Spleen (tissue), 7 donors: ENCODE measurements at regions not wholly inside any gene's neighbourhood (a gene's known extent, or its start where the extent isn't known, plus 50 kb on each side); places are given as distances from the start of the nearest gene placed in this dataset.

Source experiments
- POLR2A ChIP-seq, 3 donors: fragments of 450-650 bp; IDR thresholded peaks; one replicate each; pipeline ENCODE4 v1.5.1; 2017; ENCODE audit warnings: antibody characterized with exemption in 3 of 3, mild to moderate bottlenecking in 1 of 3
- TF ChIP-seq, protein P1 (sequence below), 11 experiments: fragments of 200-600 bp in 7 of 11; fragments of 450-650 bp in 4 of 11; sonication (generic) in 4 of 11; IDR thresholded peaks in 8 of 11; conservative IDR thresholded peaks in 3 of 11; 1 replicate in 7 of 11; 2 replicates in 4 of 11; pipeline versions ENCODE4 v1.4.0 to v1.8.0; 2016 to 2021; ENCODE audit warnings: antibody characterized with exemption in 11 of 11, inconsistent platforms in 4 of 11, mild to moderate bottlenecking in 1 of 11
- donor health status: DM: no; HTN: no; CAD: no; lungs with moderate emphysema.
- donor health status: DM: no; HTN: no; CAD: no.
- donor health status: DM: no; HTN: no; CAD: no.

DNA sequence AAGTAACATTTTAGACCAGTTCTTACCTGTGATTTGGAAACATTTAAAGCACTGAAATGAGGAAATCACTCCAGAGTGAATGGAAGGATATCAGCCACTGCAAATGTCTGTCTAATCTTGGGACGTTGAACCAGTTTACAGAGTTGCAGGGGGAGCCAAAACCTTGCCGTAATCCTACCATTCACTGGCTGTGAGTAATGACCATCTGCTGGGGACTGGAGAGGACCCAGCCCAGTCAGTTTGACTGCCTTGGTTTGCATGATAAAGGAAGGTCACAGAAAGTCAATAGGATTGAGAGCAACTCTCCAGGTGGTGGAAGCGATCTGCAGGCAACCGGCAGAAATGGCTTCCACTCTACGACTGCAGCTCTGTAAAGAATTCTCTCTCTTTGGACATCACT, 167.2 kb downstream of the AKR1D1 start:
- TF ChIP-seq, protein P1, sequence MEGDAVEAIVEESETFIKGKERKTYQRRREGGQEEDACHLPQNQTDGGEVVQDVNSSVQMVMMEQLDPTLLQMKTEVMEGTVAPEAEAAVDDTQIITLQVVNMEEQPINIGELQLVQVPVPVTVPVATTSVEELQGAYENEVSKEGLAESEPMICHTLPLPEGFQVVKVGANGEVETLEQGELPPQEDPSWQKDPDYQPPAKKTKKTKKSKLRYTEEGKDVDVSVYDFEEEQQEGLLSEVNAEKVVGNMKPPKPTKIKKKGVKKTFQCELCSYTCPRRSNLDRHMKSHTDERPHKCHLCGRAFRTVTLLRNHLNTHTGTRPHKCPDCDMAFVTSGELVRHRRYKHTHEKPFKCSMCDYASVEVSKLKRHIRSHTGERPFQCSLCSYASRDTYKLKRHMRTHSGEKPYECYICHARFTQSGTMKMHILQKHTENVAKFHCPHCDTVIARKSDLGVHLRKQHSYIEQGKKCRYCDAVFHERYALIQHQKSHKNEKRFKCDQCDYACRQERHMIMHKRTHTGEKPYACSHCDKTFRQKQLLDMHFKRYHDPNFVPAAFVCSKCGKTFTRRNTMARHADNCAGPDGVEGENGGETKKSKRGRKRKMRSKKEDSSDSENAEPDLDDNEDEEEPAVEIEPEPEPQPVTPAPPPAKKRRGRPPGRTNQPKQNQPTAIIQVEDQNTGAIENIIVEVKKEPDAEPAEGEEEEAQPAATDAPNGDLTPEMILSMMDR (IDR thresholded peaks at IDR 0.05 in 8 of 11, conservative IDR thresholded peaks at IDR 0.05 in 3 of 11): no peak
- TF ChIP-seq POLR2A (IDR thresholded peaks at IDR 0.05): no peak
